ENCODE measurements at regions not wholly inside any gene's neighbourhood (a gene's known extent, or its start where the extent isn't known, plus 50 kb on each side); places are given as distances from the start of the nearest gene placed in this dataset.

- no peak for TF ChIP-seq MAZ (IDR thresholded peaks at IDR 0.05; ENCODE audit: borderline replicate concordance, low read depth, low read length)
- no peak for TF ChIP-seq TFCP2L1 (CRISPR knock-in tag; IDR thresholded peaks at IDR 0.05)
- no peak for TF ChIP-seq MYC (IDR thresholded peaks at IDR 0.05; ENCODE audit: borderline replicate concordance, low read length)
- TF ChIP-seq NR3C1 (IDR thresholded peaks at IDR 0.05) = no peak
- TF ChIP-seq, protein P1, sequence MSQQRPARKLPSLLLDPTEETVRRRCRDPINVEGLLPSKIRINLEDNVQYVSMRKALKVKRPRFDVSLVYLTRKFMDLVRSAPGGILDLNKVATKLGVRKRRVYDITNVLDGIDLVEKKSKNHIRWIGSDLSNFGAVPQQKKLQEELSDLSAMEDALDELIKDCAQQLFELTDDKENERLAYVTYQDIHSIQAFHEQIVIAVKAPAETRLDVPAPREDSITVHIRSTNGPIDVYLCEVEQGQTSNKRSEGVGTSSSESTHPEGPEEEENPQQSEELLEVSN (IDR thresholded peaks at IDR 0.05; ENCODE audit: borderline replicate concordance, low read depth) = no peak
- no peak for TF ChIP-seq HEYL (CRISPR knock-in tag; IDR thresholded peaks at IDR 0.05)
- no peak for TF ChIP-seq POLR2AphosphoS2 (conservative IDR thresholded peaks at IDR 0.05; ENCODE audit: low read length)
- no peak for TF ChIP-seq RNF2 (IDR thresholded peaks at IDR 0.05; ENCODE audit: borderline replicate concordance, low read depth)
- TF ChIP-seq ZC3H11A (IDR thresholded peaks at IDR 0.05) = no peak
- no peak for TF ChIP-seq SMC3 (IDR thresholded peaks at IDR 0.05)
- TF ChIP-seq ATOH8 (CRISPR knock-in tag; IDR thresholded peaks at IDR 0.05; ENCODE audit: low read depth) = no peak
- Histone ChIP-seq H3K9me3 (no peaks in the 10 kb centered on the region), H3K4me3 (no peak overlapping the region), H3K27ac (no peak overlapping the region), H3K4me1 (no peaks in the 10 kb centered on the region), H3K4me2 (no peak overlapping the region)
- DNase-seq (ENCODE audit: low read depth in 1 of 2, low spot score in 1 of 2) (no peak), FAIRE-seq (no peak), ATAC-seq (no peak)
- ChIA-PET CTCF (no interaction called here), POLR2A (no interaction called here)
- 73% methylated on average over 7 of the region's 7 CpGs for WGBS (ENCODE audit: missing lambda C conversion rate)
Observed at GRCh38 chr2:193505620-193506019, 1310.9 kb upstream of the TMEFF2 start.

- ChIA-PET POLR2A (no interaction called here), CTCF (interaction anchor here (0.8 kb wide), 1 partner anchor 9 kb away, joined by 3 read pairs; no protein-coding TSS in a partner anchor)
- H3K27ac ChIP-seq = no peak overlapping the region
- no peak for FAIRE-seq
- no peak for ATAC-seq
- H3K4me3 ChIP-seq = no peak overlapping the region
- H3K4me2 ChIP-seq = no peak overlapping the region
- H3K9me3 ChIP-seq = no peaks in the 10 kb centered on the region
- TF ChIP-seq, protein P2, sequence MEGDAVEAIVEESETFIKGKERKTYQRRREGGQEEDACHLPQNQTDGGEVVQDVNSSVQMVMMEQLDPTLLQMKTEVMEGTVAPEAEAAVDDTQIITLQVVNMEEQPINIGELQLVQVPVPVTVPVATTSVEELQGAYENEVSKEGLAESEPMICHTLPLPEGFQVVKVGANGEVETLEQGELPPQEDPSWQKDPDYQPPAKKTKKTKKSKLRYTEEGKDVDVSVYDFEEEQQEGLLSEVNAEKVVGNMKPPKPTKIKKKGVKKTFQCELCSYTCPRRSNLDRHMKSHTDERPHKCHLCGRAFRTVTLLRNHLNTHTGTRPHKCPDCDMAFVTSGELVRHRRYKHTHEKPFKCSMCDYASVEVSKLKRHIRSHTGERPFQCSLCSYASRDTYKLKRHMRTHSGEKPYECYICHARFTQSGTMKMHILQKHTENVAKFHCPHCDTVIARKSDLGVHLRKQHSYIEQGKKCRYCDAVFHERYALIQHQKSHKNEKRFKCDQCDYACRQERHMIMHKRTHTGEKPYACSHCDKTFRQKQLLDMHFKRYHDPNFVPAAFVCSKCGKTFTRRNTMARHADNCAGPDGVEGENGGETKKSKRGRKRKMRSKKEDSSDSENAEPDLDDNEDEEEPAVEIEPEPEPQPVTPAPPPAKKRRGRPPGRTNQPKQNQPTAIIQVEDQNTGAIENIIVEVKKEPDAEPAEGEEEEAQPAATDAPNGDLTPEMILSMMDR (IDR thresholded peaks at IDR 0.05) = no peak
- TF ChIP-seq ZNF302 (CRISPR knock-in tag; IDR thresholded peaks at IDR 0.05) (no peak), JUNB (IDR thresholded peaks at IDR 0.05) (no peak), EHF (CRISPR knock-in tag; IDR thresholded peaks at IDR 0.05) (no peak), CHD2 (IDR thresholded peaks at IDR 0.05; ENCODE audit: low read length, partially characterized antibody) (no peak), PHF8 (IDR thresholded peaks at IDR 0.05; ENCODE audit: borderline replicate concordance, low read depth) (no peak), POLR2A (IDR thresholded peaks at IDR 0.05; ENCODE audit: low read length) (no peak), MYC (IDR thresholded peaks at IDR 0.05; ENCODE audit: borderline replicate concordance, low read length) (no peak), ESRRA (IDR thresholded peaks at IDR 0.05; ENCODE audit: borderline replicate concordance, low read length) (no peak)
- TF ChIP-seq, protein P3, sequence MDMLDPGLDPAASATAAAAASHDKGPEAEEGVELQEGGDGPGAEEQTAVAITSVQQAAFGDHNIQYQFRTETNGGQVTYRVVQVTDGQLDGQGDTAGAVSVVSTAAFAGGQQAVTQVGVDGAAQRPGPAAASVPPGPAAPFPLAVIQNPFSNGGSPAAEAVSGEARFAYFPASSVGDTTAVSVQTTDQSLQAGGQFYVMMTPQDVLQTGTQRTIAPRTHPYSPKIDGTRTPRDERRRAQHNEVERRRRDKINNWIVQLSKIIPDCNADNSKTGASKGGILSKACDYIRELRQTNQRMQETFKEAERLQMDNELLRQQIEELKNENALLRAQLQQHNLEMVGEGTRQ (IDR thresholded peaks at IDR 0.05) = no peak
- TF ChIP-seq, protein P4, sequence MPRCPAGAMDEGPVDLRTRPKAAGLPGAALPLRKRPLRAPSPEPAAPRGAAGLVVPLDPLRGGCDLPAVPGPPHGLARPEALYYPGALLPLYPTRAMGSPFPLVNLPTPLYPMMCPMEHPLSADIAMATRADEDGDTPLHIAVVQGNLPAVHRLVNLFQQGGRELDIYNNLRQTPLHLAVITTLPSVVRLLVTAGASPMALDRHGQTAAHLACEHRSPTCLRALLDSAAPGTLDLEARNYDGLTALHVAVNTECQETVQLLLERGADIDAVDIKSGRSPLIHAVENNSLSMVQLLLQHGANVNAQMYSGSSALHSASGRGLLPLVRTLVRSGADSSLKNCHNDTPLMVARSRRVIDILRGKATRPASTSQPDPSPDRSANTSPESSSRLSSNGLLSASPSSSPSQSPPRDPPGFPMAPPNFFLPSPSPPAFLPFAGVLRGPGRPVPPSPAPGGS (IDR thresholded peaks at IDR 0.05) = no peak
- no peak for DNase-seq (ENCODE audit: low read depth in 1 of 2, low spot score in 1 of 2)
- WGBS (ENCODE audit: missing lambda C conversion rate) = 67% methylated on average over 1 of the region's 42 CpGs
- H3K4me1 ChIP-seq = no peaks in the 10 kb centered on the region
Observed at GRCh38 chr2:193502363-193503035, 1307.8 kb upstream of the TMEFF2 start.
